ENCODE measurements at regions not wholly inside any gene's neighbourhood (a gene's known extent, or its start where the extent isn't known, plus 50 kb on each side); places are given as distances from the start of the nearest gene placed in this dataset.

DNA sequence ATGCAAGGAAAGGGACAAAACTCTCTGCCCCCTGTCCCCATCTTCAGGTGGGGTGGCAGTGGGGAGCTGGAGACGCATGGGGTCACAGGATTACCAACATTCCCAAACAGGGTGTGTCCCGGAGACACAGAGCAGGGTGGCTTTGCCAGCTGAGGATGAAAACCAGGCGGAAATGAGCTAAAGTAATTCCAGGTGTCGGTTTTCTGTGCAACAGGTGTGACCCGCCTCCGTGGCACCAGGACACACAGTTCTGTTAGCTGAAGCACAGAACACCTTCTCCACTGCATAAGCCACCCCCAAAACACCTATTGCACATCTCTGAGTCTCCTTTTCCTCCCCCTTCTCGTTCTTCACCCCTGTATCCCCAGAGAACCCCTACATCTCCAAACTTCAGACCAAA is 122.7 kb upstream of the GLI2 start (continued):
- TF ChIP-seq, protein P1, sequence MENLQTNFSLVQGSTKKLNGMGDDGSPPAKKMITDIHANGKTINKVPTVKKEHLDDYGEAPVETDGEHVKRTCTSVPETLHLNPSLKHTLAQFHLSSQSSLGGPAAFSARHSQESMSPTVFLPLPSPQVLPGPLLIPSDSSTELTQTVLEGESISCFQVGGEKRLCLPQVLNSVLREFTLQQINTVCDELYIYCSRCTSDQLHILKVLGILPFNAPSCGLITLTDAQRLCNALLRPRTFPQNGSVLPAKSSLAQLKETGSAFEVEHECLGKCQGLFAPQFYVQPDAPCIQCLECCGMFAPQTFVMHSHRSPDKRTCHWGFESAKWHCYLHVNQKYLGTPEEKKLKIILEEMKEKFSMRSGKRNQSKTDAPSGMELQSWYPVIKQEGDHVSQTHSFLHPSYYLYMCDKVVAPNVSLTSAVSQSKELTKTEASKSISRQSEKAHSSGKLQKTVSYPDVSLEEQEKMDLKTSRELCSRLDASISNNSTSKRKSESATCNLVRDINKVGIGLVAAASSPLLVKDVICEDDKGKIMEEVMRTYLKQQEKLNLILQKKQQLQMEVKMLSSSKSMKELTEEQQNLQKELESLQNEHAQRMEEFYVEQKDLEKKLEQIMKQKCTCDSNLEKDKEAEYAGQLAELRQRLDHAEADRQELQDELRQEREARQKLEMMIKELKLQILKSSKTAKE (IDR thresholded peaks at IDR 0.05; ENCODE audit: low read depth, poor library complexity, severe bottlenecking), result no peak
- no peak for TF ChIP-seq ATF7 (IDR thresholded peaks at IDR 0.05; ENCODE audit: low read depth)
- TF ChIP-seq TAF1 (IDR thresholded peaks at IDR 0.05; ENCODE audit: borderline replicate concordance, low read depth, low read length), result no peak
- TF ChIP-seq MYB (IDR thresholded peaks at IDR 0.05; ENCODE audit: borderline replicate concordance, low read depth, low read length), result no peak

DNA sequence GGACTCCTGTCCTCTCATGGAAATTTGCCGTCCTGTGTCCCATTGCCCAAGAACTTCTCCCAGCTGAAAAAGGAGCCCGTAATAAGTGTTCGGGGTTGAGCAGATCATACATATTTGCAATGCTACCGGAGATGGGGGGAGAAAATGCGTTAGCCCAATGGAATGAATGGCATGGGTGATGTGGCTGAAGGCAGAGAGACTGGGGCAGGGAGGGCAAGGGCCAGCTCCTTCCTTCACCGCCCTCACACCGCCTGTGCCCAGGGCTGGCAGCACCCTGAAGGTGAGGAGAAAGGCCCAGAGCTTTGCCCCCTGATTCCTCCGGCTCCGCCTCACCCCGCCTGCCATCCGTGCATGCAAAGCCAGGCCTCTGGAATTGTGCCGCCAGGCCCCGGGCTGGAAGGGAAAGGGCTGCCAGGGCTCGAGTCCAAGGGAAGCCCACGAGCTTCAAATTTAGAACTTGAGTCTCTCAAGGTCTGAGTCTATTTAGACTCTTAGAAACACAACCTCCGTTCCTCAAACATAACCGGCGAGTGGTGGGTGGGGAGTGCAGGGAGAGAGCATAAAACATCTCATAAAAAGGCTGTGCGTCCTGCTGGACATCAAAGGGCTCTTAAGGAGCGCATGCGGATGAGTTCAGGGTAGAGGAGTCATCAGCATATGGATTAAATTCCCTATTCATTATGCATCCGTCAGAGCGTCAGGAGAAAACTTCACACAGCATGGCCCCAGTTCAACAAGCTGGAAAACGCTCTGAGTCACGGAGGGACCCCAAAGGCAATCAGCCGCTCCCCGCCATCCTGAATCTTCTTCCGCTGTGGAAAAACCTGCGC is 121.7 kb upstream of the GLI2 start:
- Histone ChIP-seq H3K4me1 (ENCODE audit: control insufficient read depth, insufficient read depth, low read length) (no peaks in the 10 kb centered on the region), H3K27ac (ENCODE audit: control insufficient read depth, insufficient read depth) (no peak overlapping the region), H3K79me2 (ENCODE audit: control insufficient read depth, insufficient read depth, low read length) (no peaks in the 10 kb centered on the region), H3K27me3 (replicated peaks in 1 of 2; ENCODE audit: control insufficient read depth in 2 of 2, insufficient read depth in 2 of 2, low read length in 1 of 2) (peaks cover 3 to 8% of the 10 kb centered on the region in 2 experiments; a peak in 3 of 4 replicates), H3K9me3 (replicated peaks; ENCODE audit: control insufficient read depth, insufficient read depth, low read length) (no peaks in the 10 kb centered on the region), H3K9ac (ENCODE audit: control insufficient read depth, insufficient read depth, low read length) (no peak overlapping the region), H4K20me1 (ENCODE audit: control insufficient read depth, insufficient read depth) (no peaks in the 10 kb centered on the region), H3K4me3 (no peak overlapping the region), H3K36me3 (ENCODE audit: control insufficient read depth in 2 of 2, insufficient read depth in 2 of 2, low read length in 1 of 2) (no peaks in the 10 kb centered on the region), H2AFZ (ENCODE audit: control insufficient read depth, low read depth, low read length) (no peak overlapping the region), H3K4me2 (ENCODE audit: control insufficient read depth, insufficient read depth) (no peak overlapping the region)
- ChIA-PET POLR2A (no interaction called here), RAD21 (ENCODE audit: unreplicated experiment) (no interaction called here), CTCF (no interaction called here), SMC1A (ENCODE audit: uncharacterized antibody, unreplicated experiment) (no interaction called here)
- BruUV-seq (replicated peaks), result no TSS peak
- in situ Hi-C loops (cut with MboI), result no loop called here
- DNase-seq (ENCODE audit: low read depth, low spot score) (no peak), ATAC-seq (no peak), FAIRE-seq (no peak)
- TF ChIP-seq EED (IDR thresholded peaks at IDR 0.05; ENCODE audit: low read depth) (no peak), MYB (IDR thresholded peaks at IDR 0.05; ENCODE audit: borderline replicate concordance, low read depth, low read length) (no peak), POLR2AphosphoS2 (IDR thresholded peaks at IDR 0.05; ENCODE audit: low read depth, low read length) (no peak), CREB1 (IDR thresholded peaks at IDR 0.05; ENCODE audit: low read depth) (no peak), PML (IDR thresholded peaks at IDR 0.05; ENCODE audit: low read length) (no peak), WRNIP1 (IDR thresholded peaks at IDR 0.05; ENCODE audit: borderline replicate concordance, low read depth, low read length) (no peak), ASH2L (IDR thresholded peaks at IDR 0.05; ENCODE audit: borderline replicate concordance, low read depth) (no peak), ATF7 (IDR thresholded peaks at IDR 0.05; ENCODE audit: low read depth) (no peak)
- TF ChIP-seq, protein P2, sequence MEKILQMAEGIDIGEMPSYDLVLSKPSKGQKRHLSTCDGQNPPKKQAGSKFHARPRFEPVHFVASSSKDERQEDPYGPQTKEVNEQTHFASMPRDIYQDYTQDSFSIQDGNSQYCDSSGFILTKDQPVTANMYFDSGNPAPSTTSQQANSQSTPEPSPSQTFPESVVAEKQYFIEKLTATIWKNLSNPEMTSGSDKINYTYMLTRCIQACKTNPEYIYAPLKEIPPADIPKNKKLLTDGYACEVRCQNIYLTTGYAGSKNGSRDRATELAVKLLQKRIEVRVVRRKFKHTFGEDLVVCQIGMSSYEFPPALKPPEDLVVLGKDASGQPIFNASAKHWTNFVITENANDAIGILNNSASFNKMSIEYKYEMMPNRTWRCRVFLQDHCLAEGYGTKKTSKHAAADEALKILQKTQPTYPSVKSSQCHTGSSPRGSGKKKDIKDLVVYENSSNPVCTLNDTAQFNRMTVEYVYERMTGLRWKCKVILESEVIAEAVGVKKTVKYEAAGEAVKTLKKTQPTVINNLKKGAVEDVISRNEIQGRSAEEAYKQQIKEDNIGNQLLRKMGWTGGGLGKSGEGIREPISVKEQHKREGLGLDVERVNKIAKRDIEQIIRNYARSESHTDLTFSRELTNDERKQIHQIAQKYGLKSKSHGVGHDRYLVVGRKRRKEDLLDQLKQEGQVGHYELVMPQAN (conservative IDR thresholded peaks at IDR 0.05), result no peak
- TF ChIP-seq, protein P3, sequence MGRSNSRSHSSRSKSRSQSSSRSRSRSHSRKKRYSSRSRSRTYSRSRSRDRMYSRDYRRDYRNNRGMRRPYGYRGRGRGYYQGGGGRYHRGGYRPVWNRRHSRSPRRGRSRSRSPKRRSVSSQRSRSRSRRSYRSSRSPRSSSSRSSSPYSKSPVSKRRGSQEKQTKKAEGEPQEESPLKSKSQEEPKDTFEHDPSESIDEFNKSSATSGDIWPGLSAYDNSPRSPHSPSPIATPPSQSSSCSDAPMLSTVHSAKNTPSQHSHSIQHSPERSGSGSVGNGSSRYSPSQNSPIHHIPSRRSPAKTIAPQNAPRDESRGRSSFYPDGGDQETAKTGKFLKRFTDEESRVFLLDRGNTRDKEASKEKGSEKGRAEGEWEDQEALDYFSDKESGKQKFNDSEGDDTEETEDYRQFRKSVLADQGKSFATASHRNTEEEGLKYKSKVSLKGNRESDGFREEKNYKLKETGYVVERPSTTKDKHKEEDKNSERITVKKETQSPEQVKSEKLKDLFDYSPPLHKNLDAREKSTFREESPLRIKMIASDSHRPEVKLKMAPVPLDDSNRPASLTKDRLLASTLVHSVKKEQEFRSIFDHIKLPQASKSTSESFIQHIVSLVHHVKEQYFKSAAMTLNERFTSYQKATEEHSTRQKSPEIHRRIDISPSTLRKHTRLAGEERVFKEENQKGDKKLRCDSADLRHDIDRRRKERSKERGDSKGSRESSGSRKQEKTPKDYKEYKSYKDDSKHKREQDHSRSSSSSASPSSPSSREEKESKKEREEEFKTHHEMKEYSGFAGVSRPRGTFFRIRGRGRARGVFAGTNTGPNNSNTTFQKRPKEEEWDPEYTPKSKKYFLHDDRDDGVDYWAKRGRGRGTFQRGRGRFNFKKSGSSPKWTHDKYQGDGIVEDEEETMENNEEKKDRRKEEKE (IDR thresholded peaks at IDR 0.05), result no peak
- intact Hi-C loops (cut with micrococcal nuclease; ENCODE audit: unreplicated experiment), result no loop called here
- WGBS (ENCODE audit: insufficient coverage, insufficient replicate concordance, low lambda C conversion rate, missing lambda C conversion rate), result 46% methylated on average over 29 of the region's 29 CpGs

Measured in GM12878 (cell line).